HEK293 (cell line): ENCODE measurements at regions not wholly inside any gene's neighbourhood (a gene's known extent, or its start where the extent isn't known, plus 50 kb on each side); places are given as distances from the start of the nearest gene placed in this dataset.
"Not testable (repeated sequence)": the region's sequence is repeated elsewhere in the genome, so short reads cannot be mapped to it uniquely, and the experiment has no call there.

Source experiments
- CTCF ChIA-PET: fragments of 350-600 bp; formaldehyde crosslinking; extraction: SDS; loops from one replicate; lab custom pipeline; 2021; ENCODE audit warnings: antibody characterized with exemption; lab: Yijun Ruan, JAX
- POLR2A ChIA-PET: fragments of 300-600 bp; formaldehyde crosslinking; extraction: SDS; loops from one replicate; lab custom pipeline; 2020; ENCODE audit warnings: antibody characterized with exemption, inconsistent platforms; lab: Yijun Ruan, JAX
- H3K27ac ChIP-seq: fragments of 200-500 bp; sonication (Bioruptor generic); 2 replicates; pipeline ENCODE4 v1.5.1; 2014; ENCODE audit warnings: low read depth, low read length, control low read depth, inconsistent platforms; ENCODE audit errors: extremely low read depth
- H3K36me3 ChIP-seq, 2 experiments: fragments of 200-500 bp in 1 of 2; sonication (Bioruptor generic) in 1 of 2; 1 replicate in 1 of 2; 2 replicates in 1 of 2; pipeline ENCODE4 v1.5.1; 2014 to 2017; ENCODE audit warnings: inconsistent platforms in 2 of 2, low read length in 2 of 2; ENCODE audit not compliant: control insufficient read depth in 2 of 2, insufficient read depth in 1 of 2
- H3K4me1 ChIP-seq: fragments of 200-500 bp; sonication (Bioruptor generic); 2 replicates; pipeline ENCODE4 v1.5.1; 2014; ENCODE audit warnings: mild to moderate bottlenecking, low read length, inconsistent platforms; ENCODE audit not compliant: control insufficient read depth, insufficient read depth
- H3K4me3 ChIP-seq: 2 replicates; pipeline ENCODE4 v1.5.1; 2011; ENCODE audit warnings: low read depth, mild to moderate bottlenecking, control low read depth, low read length, moderate library complexity
- H3K9me3 ChIP-seq: fragments of 200-500 bp; sonication (Bioruptor generic); 2 replicates; pipeline ENCODE4 v1.5.1; 2014; ENCODE audit warnings: low read depth, low read length, inconsistent platforms; ENCODE audit not compliant: control insufficient read depth, insufficient read depth
- BCL6B ChIP-seq: fragments of 450-650 bp; formaldehyde crosslinking; IDR thresholded peaks from 2 replicates; pipeline ENCODE4 v1.5.1; 2017; ENCODE audit warnings: missing biosample characterization, missing genetic modification characterization
- GLI2 ChIP-seq: fragments of 450-650 bp; formaldehyde crosslinking; IDR thresholded peaks from 2 replicates; pipeline ENCODE4; 2017; ENCODE audit warnings: missing biosample characterization, missing genetic modification characterization, low read depth, borderline replicate concordance
- GLI4 ChIP-seq: fragments of 450-650 bp; formaldehyde crosslinking; IDR thresholded peaks from 2 replicates; pipeline ENCODE4 v1.5.1; 2016; ENCODE audit warnings: missing biosample characterization, missing genetic modification characterization
- HOXD13 ChIP-seq: sonication (generic); formaldehyde crosslinking; IDR thresholded peaks from 2 replicates; pipeline ENCODE4 v1.8.0; 2022; ENCODE audit warnings: missing genetic modification reagents, borderline replicate concordance
- IKZF3 ChIP-seq: fragments of 450-650 bp; IDR thresholded peaks from 2 replicates; pipeline ENCODE4 v1.5.0; 2018; ENCODE audit warnings: missing biosample characterization, mild to moderate bottlenecking, missing genetic modification characterization, moderate library complexity
- PRDM1 ChIP-seq: fragments of 450-650 bp; formaldehyde crosslinking; IDR thresholded peaks from 2 replicates; pipeline ENCODE4; 2016; ENCODE audit warnings: missing biosample characterization, missing genetic modification characterization
- SCRT2 ChIP-seq: fragments of 450-650 bp; formaldehyde crosslinking; IDR thresholded peaks from 2 replicates; pipeline ENCODE4 v1.5.1; 2016; ENCODE audit warnings: missing biosample characterization, missing genetic modification characterization
- SP7 ChIP-seq: fragments of 450-650 bp; formaldehyde crosslinking; IDR thresholded peaks from 2 replicates; pipeline ENCODE4 v1.5.1; 2016; ENCODE audit warnings: missing biosample characterization, missing genetic modification characterization
- YY2 ChIP-seq: fragments of 450-650 bp; formaldehyde crosslinking; IDR thresholded peaks from 2 replicates; pipeline ENCODE4 v1.5.1; 2016; ENCODE audit warnings: missing biosample characterization, missing genetic modification characterization
- ZBTB1 ChIP-seq: fragments of 450-650 bp; formaldehyde crosslinking; IDR thresholded peaks from 2 replicates; pipeline ENCODE4 v1.5.1; 2016; ENCODE audit warnings: missing biosample characterization, missing genetic modification characterization
- ZFP69B ChIP-seq: fragments of 450-650 bp; formaldehyde crosslinking; IDR thresholded peaks from 2 replicates; pipeline ENCODE4 v1.5.1; 2016; ENCODE audit warnings: missing biosample characterization, missing genetic modification characterization
- ZNF121 ChIP-seq: fragments of 450-650 bp; formaldehyde crosslinking; IDR thresholded peaks from 2 replicates; pipeline ENCODE4 v1.5.1; 2016; ENCODE audit warnings: missing biosample characterization, missing genetic modification characterization
- ZNF132 ChIP-seq: fragments of 450-650 bp; formaldehyde crosslinking; IDR thresholded peaks from 2 replicates; pipeline ENCODE4 v1.5.1; 2017; ENCODE audit warnings: missing biosample characterization, missing genetic modification characterization, borderline replicate concordance
- ZNF274 ChIP-seq, 2 experiments: fragments of 200-500 bp in 1 of 2; fragments of 450-650 bp in 1 of 2; sonication (Bioruptor generic) in 1 of 2; formaldehyde crosslinking in 1 of 2; IDR thresholded peaks; 2 replicates each; pipeline versions ENCODE4 v1.5.1 to v1.6.1; 2014 to 2016; ENCODE audit warnings: borderline replicate concordance in 1 of 2, inconsistent platforms in 1 of 2, low read length in 1 of 2, missing biosample characterization in 1 of 2, missing genetic modification characterization in 1 of 2
- ZNF423 ChIP-seq: fragments of 450-650 bp; formaldehyde crosslinking; IDR thresholded peaks from 2 replicates; pipeline ENCODE4 v1.5.1; 2016; ENCODE audit warnings: missing biosample characterization, missing genetic modification characterization
- ZNF48 ChIP-seq: fragments of 450-650 bp; formaldehyde crosslinking; IDR thresholded peaks from 2 replicates; pipeline ENCODE4 v1.5.1; 2016; ENCODE audit warnings: missing biosample characterization, missing genetic modification characterization
- ZNF777 ChIP-seq: fragments of 450-650 bp; formaldehyde crosslinking; IDR thresholded peaks from 2 replicates; pipeline ENCODE4 v1.5.1; 2017; ENCODE audit warnings: missing biosample characterization, missing genetic modification characterization, borderline replicate concordance
- ZNF785 ChIP-seq: fragments of 450-650 bp; formaldehyde crosslinking; IDR thresholded peaks from 2 replicates; pipeline ENCODE4 v1.5.1; 2016; ENCODE audit warnings: missing biosample characterization, missing genetic modification characterization
- ZNF792 ChIP-seq: fragments of 450-650 bp; formaldehyde crosslinking; IDR thresholded peaks from 2 replicates; pipeline ENCODE4 v1.5.1; 2016; ENCODE audit warnings: missing biosample characterization, missing genetic modification characterization
- ZSCAN16 ChIP-seq: fragments of 450-650 bp; formaldehyde crosslinking; IDR thresholded peaks from 2 replicates; pipeline ENCODE4 v1.5.1; 2016; ENCODE audit warnings: missing biosample characterization, missing genetic modification characterization
- ZXDB ChIP-seq: fragments of 450-650 bp; formaldehyde crosslinking; IDR thresholded peaks from 2 replicates; pipeline ENCODE4 v1.5.1; 2016; ENCODE audit warnings: missing biosample characterization, missing genetic modification characterization
- TF ChIP-seq, protein P1 (sequence below): fragments of 450-650 bp; formaldehyde crosslinking; IDR thresholded peaks from 2 replicates; pipeline ENCODE4 v1.5.1; 2016; ENCODE audit warnings: missing biosample characterization, missing genetic modification characterization, borderline replicate concordance

GRCh38 chr5:53172073-53172472 is 62.5 kb upstream of the MOCS2 start:
- TF ChIP-seq PRDM1 (tag by site-specific recombination), result peak; percentile 94; the same call in 1 of the 2 replicates
- H3K36me3 ChIP-seq, H3K4me3 ChIP-seq, POLR2A ChIA-PET, H3K4me1 ChIP-seq, H3K27ac ChIP-seq, H3K9me3 ChIP-seq: not testable (repeated sequence)
- CTCF ChIA-PET, result interaction anchor here (0.6 to 2.2 kb wide), 7 partner anchors 10 to 1056 kb away, joined by 3 to 10 read pairs (median 4); no protein-coding TSS in a partner anchor

DNA sequence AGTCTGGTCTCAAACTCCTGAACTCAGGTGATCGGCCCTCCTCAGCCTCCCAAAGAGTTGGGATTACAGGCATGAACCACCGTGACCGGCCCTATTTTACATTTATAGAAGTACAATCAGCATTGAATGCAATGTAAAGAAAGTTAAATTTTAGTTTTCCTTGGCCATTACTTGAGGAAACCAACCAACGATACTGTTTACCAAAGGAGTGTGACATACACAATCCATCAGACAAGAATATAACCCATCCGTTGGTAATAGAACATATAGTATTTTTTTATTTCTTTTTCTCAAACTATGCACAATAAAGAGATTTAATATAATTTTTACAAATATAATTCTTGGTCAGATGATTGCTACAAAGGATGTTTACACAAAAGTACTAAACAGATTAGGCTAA is 63.1 kb upstream of the MOCS2 start:
- Histone ChIP-seq H3K9me3 (no peaks in the 10 kb centered on the region), H3K4me3 (no peak overlapping the region), H3K36me3 (no peaks in the 10 kb centered on the region), H3K4me1 (no peaks in the 10 kb centered on the region), H3K27ac (no peak overlapping the region)
- ChIA-PET POLR2A (no interaction called here), CTCF (interaction anchor here (1.3 kb wide), 1 partner anchor 1056 kb away, joined by 4 read pairs; no protein-coding TSS in a partner anchor)
- no peak for TF ChIP-seq ZNF777 (tag by site-specific recombination)
- TF ChIP-seq, all 188 proteins: peak for 0

- ChIA-PET CTCF (no interaction called here), POLR2A (no interaction called here)
- TF ChIP-seq ZBTB1 (no peak), ZNF48 (no peak), ZNF132 (tag by site-specific recombination) (no peak), SP7 (tag by site-specific recombination) (no peak), ZXDB (tag by site-specific recombination) (no peak), SCRT2 (tag by site-specific recombination) (no peak), YY2 (tag by site-specific recombination) (no peak), ZNF274 (IDR thresholded peaks at IDR 0.05; ENCODE audit: low read length) (no peak), ZNF274 (tag by site-specific recombination; IDR thresholded peaks at IDR 0.05; ENCODE audit: borderline replicate concordance) (no peak), GLI4 (tag by site-specific recombination) (no peak), ZNF423 (tag by site-specific recombination) (no peak), ZNF792 (no peak), BCL6B (tag by site-specific recombination) (no peak), ZSCAN16 (tag by site-specific recombination) (no peak), ZFP69B (tag by site-specific recombination) (no peak), GLI2 (tag by site-specific recombination) (no peak), IKZF3 (tag by site-specific recombination) (no peak), ZNF121 (tag by site-specific recombination) (no peak), ZNF785 (tag by site-specific recombination) (no peak), HOXD13 (CRISPR knock-in tag) (no peak)
- TF ChIP-seq, protein P1, sequence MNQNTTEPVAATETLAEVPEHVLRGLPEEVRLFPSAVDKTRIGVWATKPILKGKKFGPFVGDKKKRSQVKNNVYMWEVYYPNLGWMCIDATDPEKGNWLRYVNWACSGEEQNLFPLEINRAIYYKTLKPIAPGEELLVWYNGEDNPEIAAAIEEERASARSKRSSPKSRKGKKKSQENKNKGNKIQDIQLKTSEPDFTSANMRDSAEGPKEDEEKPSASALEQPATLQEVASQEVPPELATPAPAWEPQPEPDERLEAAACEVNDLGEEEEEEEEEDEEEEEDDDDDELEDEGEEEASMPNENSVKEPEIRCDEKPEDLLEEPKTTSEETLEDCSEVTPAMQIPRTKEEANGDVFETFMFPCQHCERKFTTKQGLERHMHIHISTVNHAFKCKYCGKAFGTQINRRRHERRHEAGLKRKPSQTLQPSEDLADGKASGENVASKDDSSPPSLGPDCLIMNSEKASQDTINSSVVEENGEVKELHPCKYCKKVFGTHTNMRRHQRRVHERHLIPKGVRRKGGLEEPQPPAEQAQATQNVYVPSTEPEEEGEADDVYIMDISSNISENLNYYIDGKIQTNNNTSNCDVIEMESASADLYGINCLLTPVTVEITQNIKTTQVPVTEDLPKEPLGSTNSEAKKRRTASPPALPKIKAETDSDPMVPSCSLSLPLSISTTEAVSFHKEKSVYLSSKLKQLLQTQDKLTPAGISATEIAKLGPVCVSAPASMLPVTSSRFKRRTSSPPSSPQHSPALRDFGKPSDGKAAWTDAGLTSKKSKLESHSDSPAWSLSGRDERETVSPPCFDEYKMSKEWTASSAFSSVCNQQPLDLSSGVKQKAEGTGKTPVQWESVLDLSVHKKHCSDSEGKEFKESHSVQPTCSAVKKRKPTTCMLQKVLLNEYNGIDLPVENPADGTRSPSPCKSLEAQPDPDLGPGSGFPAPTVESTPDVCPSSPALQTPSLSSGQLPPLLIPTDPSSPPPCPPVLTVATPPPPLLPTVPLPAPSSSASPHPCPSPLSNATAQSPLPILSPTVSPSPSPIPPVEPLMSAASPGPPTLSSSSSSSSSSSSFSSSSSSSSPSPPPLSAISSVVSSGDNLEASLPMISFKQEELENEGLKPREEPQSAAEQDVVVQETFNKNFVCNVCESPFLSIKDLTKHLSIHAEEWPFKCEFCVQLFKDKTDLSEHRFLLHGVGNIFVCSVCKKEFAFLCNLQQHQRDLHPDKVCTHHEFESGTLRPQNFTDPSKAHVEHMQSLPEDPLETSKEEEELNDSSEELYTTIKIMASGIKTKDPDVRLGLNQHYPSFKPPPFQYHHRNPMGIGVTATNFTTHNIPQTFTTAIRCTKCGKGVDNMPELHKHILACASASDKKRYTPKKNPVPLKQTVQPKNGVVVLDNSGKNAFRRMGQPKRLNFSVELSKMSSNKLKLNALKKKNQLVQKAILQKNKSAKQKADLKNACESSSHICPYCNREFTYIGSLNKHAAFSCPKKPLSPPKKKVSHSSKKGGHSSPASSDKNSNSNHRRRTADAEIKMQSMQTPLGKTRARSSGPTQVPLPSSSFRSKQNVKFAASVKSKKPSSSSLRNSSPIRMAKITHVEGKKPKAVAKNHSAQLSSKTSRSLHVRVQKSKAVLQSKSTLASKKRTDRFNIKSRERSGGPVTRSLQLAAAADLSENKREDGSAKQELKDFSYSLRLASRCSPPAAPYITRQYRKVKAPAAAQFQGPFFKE (tag by site-specific recombination), result no peak
- no peak overlapping the region for H3K27ac ChIP-seq
- H3K36me3 ChIP-seq, result no peaks in the 10 kb centered on the region
- no peaks in the 10 kb centered on the region for H3K4me1 ChIP-seq
- no peak overlapping the region for H3K4me3 ChIP-seq
- H3K9me3 ChIP-seq, result no peaks in the 10 kb centered on the region
Observed at GRCh38 chr5:53173083-53173482, 63.5 kb upstream of the MOCS2 start.
